ENCODE measurements at regions not wholly inside any gene's neighbourhood (a gene's known extent, or its start where the extent isn't known, plus 50 kb on each side); places are given as distances from the start of the nearest gene placed in this dataset.

DNA sequence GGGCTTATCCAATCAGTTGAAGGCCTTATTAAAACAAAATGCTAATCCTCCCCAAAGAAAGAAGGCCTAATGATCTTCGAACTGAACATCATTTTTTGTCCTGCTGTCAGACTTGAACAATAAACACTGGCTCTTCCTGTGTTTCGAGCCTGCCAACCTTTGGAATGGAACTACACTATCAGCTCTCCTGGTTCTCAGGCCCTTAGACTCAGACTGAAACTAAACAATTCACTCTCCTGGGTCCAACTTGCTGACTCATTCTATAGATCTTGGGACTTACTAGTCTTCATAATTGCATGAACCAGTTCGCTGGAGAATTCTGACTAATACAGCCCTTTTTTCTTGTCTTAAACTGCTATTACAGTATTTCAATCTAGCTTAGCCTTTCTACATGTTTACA is 235.2 kb downstream of the LNPK start:
- Histone ChIP-seq H3K4me3 (no peak overlapping the region), H3K36me3 (ENCODE audit: low read depth, missing control alignments) (no peaks in the 10 kb centered on the region), H3K27ac (no peak overlapping the region), H3K4me1 (no peaks in the 10 kb centered on the region), H3K27me3 (no peaks in the 10 kb centered on the region), H3K9me3 (no peaks in the 10 kb centered on the region)
- no peak for TF ChIP-seq POLR2A (IDR thresholded peaks at IDR 0.05)
- TF ChIP-seq, protein P1, sequence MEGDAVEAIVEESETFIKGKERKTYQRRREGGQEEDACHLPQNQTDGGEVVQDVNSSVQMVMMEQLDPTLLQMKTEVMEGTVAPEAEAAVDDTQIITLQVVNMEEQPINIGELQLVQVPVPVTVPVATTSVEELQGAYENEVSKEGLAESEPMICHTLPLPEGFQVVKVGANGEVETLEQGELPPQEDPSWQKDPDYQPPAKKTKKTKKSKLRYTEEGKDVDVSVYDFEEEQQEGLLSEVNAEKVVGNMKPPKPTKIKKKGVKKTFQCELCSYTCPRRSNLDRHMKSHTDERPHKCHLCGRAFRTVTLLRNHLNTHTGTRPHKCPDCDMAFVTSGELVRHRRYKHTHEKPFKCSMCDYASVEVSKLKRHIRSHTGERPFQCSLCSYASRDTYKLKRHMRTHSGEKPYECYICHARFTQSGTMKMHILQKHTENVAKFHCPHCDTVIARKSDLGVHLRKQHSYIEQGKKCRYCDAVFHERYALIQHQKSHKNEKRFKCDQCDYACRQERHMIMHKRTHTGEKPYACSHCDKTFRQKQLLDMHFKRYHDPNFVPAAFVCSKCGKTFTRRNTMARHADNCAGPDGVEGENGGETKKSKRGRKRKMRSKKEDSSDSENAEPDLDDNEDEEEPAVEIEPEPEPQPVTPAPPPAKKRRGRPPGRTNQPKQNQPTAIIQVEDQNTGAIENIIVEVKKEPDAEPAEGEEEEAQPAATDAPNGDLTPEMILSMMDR (IDR thresholded peaks at IDR 0.05), result no peak
- no peak for DNase-seq
- 56 to 68% methylated on average over 3 of the region's 3 CpGs for WGBS, 2 donors
- intact Hi-C loops (cut with DNase I; ENCODE audit: low total_unique reads), result no loop called here

DNA sequence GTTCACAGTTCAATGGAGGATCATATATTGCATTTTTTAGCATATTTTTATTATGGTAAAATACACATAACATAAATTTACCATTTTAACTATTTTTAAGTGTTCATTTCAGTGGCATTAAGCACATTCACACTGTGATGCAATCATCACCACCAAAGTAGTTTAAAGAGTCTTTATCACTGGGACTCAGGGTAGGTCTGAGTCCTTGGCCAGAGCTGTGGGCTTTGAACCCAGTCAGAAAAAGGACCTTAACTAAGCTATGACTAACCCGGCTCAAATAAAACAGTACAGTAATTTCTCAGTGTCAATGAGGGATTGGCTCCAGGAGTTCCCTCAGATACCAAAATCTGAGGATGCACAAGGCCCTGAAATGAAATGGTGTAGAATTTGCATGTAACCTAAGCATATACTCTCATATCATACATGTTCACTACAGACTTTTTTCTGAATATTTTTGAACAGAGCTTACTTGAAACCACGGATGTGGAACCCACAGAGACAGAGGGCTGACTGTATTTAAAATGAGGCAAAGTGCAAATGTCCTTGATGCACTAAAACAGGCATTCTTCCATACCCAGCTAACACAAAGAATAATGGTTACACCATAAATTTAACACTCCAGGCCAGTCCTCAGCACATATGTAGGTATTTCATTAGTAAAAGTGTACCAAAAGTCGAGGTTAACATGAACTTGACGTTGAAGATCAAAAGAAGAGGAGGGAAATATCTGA is 246.2 kb downstream of the LNPK start:
- DNase-seq, result no peak
- WGBS, 2 donors, result 45 to 50% methylated on average over 4 of the region's 4 CpGs

DNA sequence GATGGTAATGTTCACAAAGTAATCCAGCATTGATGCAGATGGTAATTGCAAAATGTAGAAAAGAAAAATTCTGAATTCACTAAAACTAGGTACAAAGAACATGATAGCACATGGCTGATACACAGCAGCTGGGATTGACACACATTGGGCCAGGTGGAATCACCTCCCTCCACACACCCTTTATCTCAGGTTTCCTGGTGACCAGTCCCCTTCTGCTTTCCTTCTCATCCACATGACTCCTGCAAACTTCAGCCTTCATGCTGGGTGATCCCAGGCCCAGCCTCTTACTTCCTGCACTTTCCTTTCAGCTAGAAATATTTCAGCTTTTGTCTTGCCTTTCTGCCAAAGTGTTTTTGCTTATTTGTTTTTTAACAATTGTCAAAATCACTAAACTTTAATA is 246.9 kb downstream of the LNPK start:
- H3K27ac ChIP-seq, result no peak overlapping the region
- TF ChIP-seq POLR2A (IDR thresholded peaks at IDR 0.05), result no peak
- TF ChIP-seq, protein P1 (IDR thresholded peaks at IDR 0.05), result no peak

More for the DNA sequence above, 246.2 kb downstream of the LNPK start:
- Histone ChIP-seq H3K9me3 (no peaks in the 10 kb centered on the region), H3K27me3 (no peaks in the 10 kb centered on the region), H3K36me3 (ENCODE audit: low read depth, missing control alignments) (no peaks in the 10 kb centered on the region), H3K4me1 (no peaks in the 10 kb centered on the region), H3K4me3 (no peak overlapping the region), H3K27ac (no peak overlapping the region)
- TF ChIP-seq POLR2A (IDR thresholded peaks at IDR 0.05), result no peak
- TF ChIP-seq, protein P1 (IDR thresholded peaks at IDR 0.05), result no peak
- intact Hi-C loops (cut with DNase I; ENCODE audit: low total_unique reads), result no loop called here

DNA sequence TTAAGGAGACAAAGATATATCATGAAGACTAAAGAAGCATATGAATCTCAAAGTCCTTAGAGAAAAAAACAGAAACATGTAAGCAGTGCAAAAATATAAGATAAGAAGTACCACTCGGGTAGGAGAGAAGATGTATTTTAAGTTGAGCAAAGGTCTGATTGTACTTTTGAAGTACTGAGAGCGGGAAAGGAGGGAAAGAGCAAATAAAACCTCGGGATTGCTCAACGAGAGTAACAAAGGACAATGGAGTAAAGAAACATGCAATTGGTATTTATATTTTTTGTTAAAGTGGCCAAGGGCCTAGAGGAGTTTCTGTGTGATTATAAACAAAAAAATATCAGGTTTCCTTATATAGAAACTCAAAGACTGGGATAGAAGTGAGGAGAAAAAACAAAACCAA is 251.9 kb downstream of the LNPK start:
- 74 to 80% methylated on average over 4 of the region's 4 CpGs for WGBS, 2 donors
- Histone ChIP-seq H3K9me3 (no peaks in the 10 kb centered on the region), H3K36me3 (ENCODE audit: low read depth, missing control alignments) (no peaks in the 10 kb centered on the region), H3K4me3 (no peak overlapping the region), H3K4me1 (no peaks in the 10 kb centered on the region), H3K27ac (no peak overlapping the region), H3K27me3 (no peaks in the 10 kb centered on the region)
- no peak for DNase-seq
- intact Hi-C loops (cut with DNase I; ENCODE audit: low total_unique reads), result no loop called here
- TF ChIP-seq, protein P1 (IDR thresholded peaks at IDR 0.05), result no peak
- no peak for TF ChIP-seq POLR2A (IDR thresholded peaks at IDR 0.05)

More for the DNA sequence above, 246.9 kb downstream of the LNPK start:
- Histone ChIP-seq H3K4me3 (no peak overlapping the region), H3K36me3 (ENCODE audit: low read depth, missing control alignments) (no peaks in the 10 kb centered on the region), H3K27me3 (no peaks in the 10 kb centered on the region), H3K4me1 (no peaks in the 10 kb centered on the region), H3K9me3 (no peaks in the 10 kb centered on the region)
- DNase-seq, result no peak
- intact Hi-C loops (cut with DNase I; ENCODE audit: low total_unique reads), result no loop called here

DNA sequence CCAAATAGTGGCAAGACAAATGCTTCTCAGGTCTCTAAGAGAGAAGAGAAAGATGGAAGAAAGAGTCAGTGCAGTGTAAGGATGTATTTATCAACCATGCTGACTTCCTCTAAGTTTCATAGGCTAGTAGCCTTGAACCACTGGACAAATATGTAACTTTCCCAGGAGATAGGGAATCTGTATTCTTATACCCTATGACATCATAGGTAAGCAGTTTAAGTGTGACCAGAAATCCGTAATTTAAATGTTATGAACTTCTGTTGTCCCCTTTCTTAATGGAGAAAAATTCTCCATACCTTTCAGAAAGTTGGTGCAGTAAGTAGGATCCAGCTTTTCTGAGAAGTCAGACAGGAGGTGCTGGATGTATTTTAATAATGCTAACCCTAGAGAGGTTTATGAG is 256.2 kb downstream of the LNPK start:
- no peaks in the 10 kb centered on the region for H3K36me3 ChIP-seq (ENCODE audit: low read depth, missing control alignments)
- intact Hi-C loops (cut with DNase I; ENCODE audit: low total_unique reads), result no loop called here
- TF ChIP-seq, protein P1 (IDR thresholded peaks at IDR 0.05), result no peak
- no peak for TF ChIP-seq POLR2A (IDR thresholded peaks at IDR 0.05)
- no peaks in the 10 kb centered on the region for H3K4me1 ChIP-seq
- H3K9me3 ChIP-seq, result no peaks in the 10 kb centered on the region
- WGBS, 2 donors, result 0 to 53% methylated on average over 1 of the region's 1 CpG
- H3K27me3 ChIP-seq, result no peaks in the 10 kb centered on the region
- H3K27ac ChIP-seq, result no peak overlapping the region
- H3K4me3 ChIP-seq, result no peak overlapping the region
- DNase-seq, result no peak

Measured in testis (tissue), 2 donors.